Tibial nerve (tissue), 4 donors: ENCODE measurements at regions not wholly inside any gene's neighbourhood (a gene's known extent, or its start where the extent isn't known, plus 50 kb on each side); places are given as distances from the start of the nearest gene placed in this dataset.

ENCODE experiments used
- DNase-seq, 2 donors: peaks; one replicate each; pipeline ENCODE4 v3.0.0-alpha.2; 2019; ENCODE audit warnings: low spot score in 2 of 2
- H3K27ac ChIP-seq, 4 donors: fragments of 200-600 bp; sonication (generic) in 3 of 4; one replicate each; pipeline ENCODE4 v1.5.1; 2017 to 2019; ENCODE audit warnings: mild to moderate bottlenecking in 1 of 4
- H3K27me3 ChIP-seq, 2 donors: fragments of 200-600 bp; sonication (generic) in 1 of 2; one replicate each; pipeline versions ENCODE4 v1.5.1 to v1.6.0; 2017 to 2019
- H3K36me3 ChIP-seq, 3 donors: fragments of 200-600 bp; sonication (generic); one replicate each; pipeline ENCODE4 v1.5.1; 2018 to 2019
- H3K4me1 ChIP-seq, 4 donors: fragments of 200-600 bp; sonication (generic) in 3 of 4; one replicate each; pipeline ENCODE4 v1.5.1; 2017 to 2019
- H3K4me3 ChIP-seq, 4 donors: fragments of 200-600 bp; sonication (generic) in 3 of 4; one replicate each; pipeline ENCODE4 v1.5.1; 2017 to 2019; ENCODE audit warnings: mild to moderate bottlenecking in 1 of 4, moderate library complexity in 1 of 4
- H3K9me3 ChIP-seq, 4 donors: fragments of 200-600 bp; sonication (generic) in 3 of 4; one replicate each; pipeline ENCODE4 v1.5.1; 2017 to 2019
- CTCF ChIP-seq, 5 experiments: fragments of 200-600 bp in 3 of 5; fragments of 450-650 bp in 2 of 5; sonication (generic) in 3 of 5; IDR thresholded peaks; one replicate each; pipeline ENCODE4 v1.5.1; 2016 to 2019; ENCODE audit warnings: antibody characterized with exemption in 5 of 5, mild to moderate bottlenecking in 3 of 5, moderate library complexity in 2 of 5
- EP300 ChIP-seq, 2 donors: sonication (generic); formaldehyde crosslinking; IDR thresholded peaks; one replicate each; pipeline ENCODE4 v1.6.1; 2017; ENCODE audit warnings: antibody characterized with exemption in 2 of 2, mild to moderate bottlenecking in 1 of 2
- POLR2A ChIP-seq, 2 donors: fragments of 450-650 bp; IDR thresholded peaks; one replicate each; pipeline ENCODE4 v1.6.1; 2017; ENCODE audit warnings: antibody characterized with exemption in 2 of 2, mild to moderate bottlenecking in 2 of 2, moderate library complexity in 2 of 2
- WGBS, 2 donors: methylation state at CpG; one replicate each; pipeline ENCODE4 v1.1.5; 2018; 5-methylcytosine and 5-hydroxymethylcytosine counted together

GRCh38 chr7:15033039-15033438 lies 130.5 kb upstream of the DGKB start:
- no peak overlapping the region for H3K27ac ChIP-seq
- WGBS, 2 donors = 89 to 97% methylated on average over 2 of the region's 2 CpGs
- no peak for DNase-seq
- TF ChIP-seq CTCF (IDR thresholded peaks at IDR 0.05) (no peak), EP300 (IDR thresholded peaks at IDR 0.05) (no peak), POLR2A (IDR thresholded peaks at IDR 0.05) (no peak)
- H3K4me1 ChIP-seq = no peaks in the 10 kb centered on the region
- H3K9me3 ChIP-seq = no peaks in the 10 kb centered on the region
- H3K4me3 ChIP-seq = no peak overlapping the region
- no peaks in the 10 kb centered on the region for H3K27me3 ChIP-seq
- H3K36me3 ChIP-seq = no peaks in the 10 kb centered on the region

- WGBS, 2 donors = 42 to 45% methylated on average over 2 of the region's 2 CpGs
- no peaks in the 10 kb centered on the region for H3K27me3 ChIP-seq
- no peak overlapping the region for H3K4me3 ChIP-seq
- H3K4me1 ChIP-seq = peaks cover 0 to 7% (median 0%) of the 10 kb centered on the region in 4 donors
- no peak overlapping the region for H3K27ac ChIP-seq
- TF ChIP-seq EP300 (IDR thresholded peaks at IDR 0.05) = no peak
- no peak for TF ChIP-seq POLR2A (IDR thresholded peaks at IDR 0.05)
- TF ChIP-seq CTCF (IDR thresholded peaks at IDR 0.05) = no peak
- no peaks in the 10 kb centered on the region for H3K9me3 ChIP-seq
- H3K36me3 ChIP-seq = no peaks in the 10 kb centered on the region
- no peak for DNase-seq
Observed at GRCh38 chr7:15018981-15019380, 116.4 kb upstream of the DGKB start.

GRCh38 chr7:15016766-15017165 lies 114.2 kb upstream of the DGKB start:
- 42 to 51% methylated on average over 2 of the region's 2 CpGs for WGBS, 2 donors

GRCh38 chr7:15016315-15016667 lies 113.7 kb upstream of the DGKB start:
- Histone ChIP-seq H3K27me3 (no peaks in the 10 kb centered on the region), H3K27ac (no peak overlapping the region), H3K9me3 (no peaks in the 10 kb centered on the region), H3K4me3 (no peak overlapping the region), H3K36me3 (no peaks in the 10 kb centered on the region), H3K4me1 (peaks cover 0 to 7% (median 0%) of the 10 kb centered on the region in 4 donors)
- no peak for DNase-seq
- 25 to 32% methylated on average over 4 of the region's 4 CpGs for WGBS, 2 donors
- TF ChIP-seq CTCF (IDR thresholded peaks at IDR 0.05) = no peak
- TF ChIP-seq EP300 (IDR thresholded peaks at IDR 0.05) = no peak
- no peak for TF ChIP-seq POLR2A (IDR thresholded peaks at IDR 0.05)

More at GRCh38 chr7:15016766-15017165, 114.2 kb upstream of the DGKB start:
- Histone ChIP-seq H3K27me3 (no peaks in the 10 kb centered on the region), H3K36me3 (no peaks in the 10 kb centered on the region), H3K9me3 (no peaks in the 10 kb centered on the region), H3K4me3 (no peak overlapping the region), H3K27ac (no peak overlapping the region), H3K4me1 (peaks cover 0 to 7% (median 0%) of the 10 kb centered on the region in 4 donors)
- TF ChIP-seq EP300 (IDR thresholded peaks at IDR 0.05) = no peak
- no peak for TF ChIP-seq POLR2A (IDR thresholded peaks at IDR 0.05)
- no peak for TF ChIP-seq CTCF (IDR thresholded peaks at IDR 0.05)
- no peak for DNase-seq

- H3K27ac ChIP-seq = no peak overlapping the region
- no peak overlapping the region for H3K4me3 ChIP-seq
- no peaks in the 10 kb centered on the region for H3K36me3 ChIP-seq
- peaks cover 0 to 7% (median 0%) of the 10 kb centered on the region in 4 donors for H3K4me1 ChIP-seq
- 28 to 31% methylated on average over 8 of the region's 8 CpGs for WGBS, 2 donors
- H3K27me3 ChIP-seq = no peaks in the 10 kb centered on the region
- H3K9me3 ChIP-seq = no peaks in the 10 kb centered on the region
- DNase-seq = no peak
- peak; percentile 50 to 63 (median 56) for TF ChIP-seq CTCF (IDR thresholded peaks at IDR 0.05)
- no peak for TF ChIP-seq EP300 (IDR thresholded peaks at IDR 0.05)
Observed at GRCh38 chr7:15015545-15016314, 113.2 kb upstream of the DGKB start.
